ENCODE measurements at regions not wholly inside any gene's neighbourhood (a gene's known extent, or its start where the extent isn't known, plus 50 kb on each side); places are given as distances from the start of the nearest gene placed in this dataset.
A peak's percentile ranks its signal among the peaks of the same experiment; 100 is the strongest.

- H3K9me2 ChIP-seq (replicated peaks; ENCODE audit: insufficient read depth, low read length), result no peaks in the 10 kb centered on the region
Measured at GRCh38 chr5:162209005-162209605, 141.5 kb downstream of the GABRG2 start.

GRCh38 chr5:162214551-162214950 is 147.0 kb downstream of the GABRG2 start:
- Histone ChIP-seq H3K27me3 (ENCODE audit: low read length) (no peaks in the 10 kb centered on the region), H3K4me1 (ENCODE audit: low read length) (no peaks in the 10 kb centered on the region), H4K20me1 (ENCODE audit: insufficient read depth, low read depth, low read length) (no peaks in the 10 kb centered on the region), H3K4me3 (ENCODE audit: low read length) (no peak overlapping the region), H3K4me2 (ENCODE audit: low read depth, low read length, poor library complexity, severe bottlenecking) (no peak overlapping the region), H3K9me2 (replicated peaks; ENCODE audit: insufficient read depth, low read length) (no peaks in the 10 kb centered on the region), H3K79me2 (ENCODE audit: low read length) (no peaks in the 10 kb centered on the region), H3K9me3 (ENCODE audit: low read length) (peaks cover 5% of the 10 kb centered on the region; the same call in 1 of the 2 replicates), H2AFZ (ENCODE audit: low read length) (no peak overlapping the region), H3K36me3 (ENCODE audit: insufficient read depth, low read length) (no peaks in the 10 kb centered on the region), H3K9ac (ENCODE audit: low read length) (no peak overlapping the region), H3K27ac (ENCODE audit: low read length) (no peak overlapping the region)
- DNase-seq, result no peak

More at GRCh38 chr5:162209005-162209605, 141.5 kb downstream of the GABRG2 start:
- Histone ChIP-seq H3K4me3 (ENCODE audit: low read length) (no peak overlapping the region), H3K27me3 (ENCODE audit: low read length) (no peaks in the 10 kb centered on the region), H3K36me3 (ENCODE audit: insufficient read depth, low read length) (no peaks in the 10 kb centered on the region), H4K20me1 (ENCODE audit: insufficient read depth, low read depth, low read length) (no peaks in the 10 kb centered on the region), H3K9ac (ENCODE audit: low read length) (no peak overlapping the region), H3K27ac (ENCODE audit: low read length) (no peak overlapping the region), H3K9me3 (ENCODE audit: low read length) (no peaks in the 10 kb centered on the region; the same call in 1 of the 2 replicates), H3K4me2 (ENCODE audit: low read depth, low read length, poor library complexity, severe bottlenecking) (no peak overlapping the region), H2AFZ (ENCODE audit: low read length) (no peak overlapping the region), H3K4me1 (ENCODE audit: low read length) (no peaks in the 10 kb centered on the region), H3K79me2 (ENCODE audit: low read length) (no peaks in the 10 kb centered on the region)
- peak; percentile 78 for DNase-seq

GRCh38 chr5:162217037-162217436 is 149.5 kb downstream of the GABRG2 start:
- no peak overlapping the region for H3K4me3 ChIP-seq (ENCODE audit: low read length)
- no peaks in the 10 kb centered on the region for H4K20me1 ChIP-seq (ENCODE audit: insufficient read depth, low read depth, low read length)
- H3K4me2 ChIP-seq (ENCODE audit: low read depth, low read length, poor library complexity, severe bottlenecking), result no peak overlapping the region
- no peaks in the 10 kb centered on the region for H3K36me3 ChIP-seq (ENCODE audit: insufficient read depth, low read length)
- H3K27ac ChIP-seq (ENCODE audit: low read length), result no peak overlapping the region
- no peak for DNase-seq
- no peak overlapping the region for H3K9ac ChIP-seq (ENCODE audit: low read length)
- no peak overlapping the region for H2AFZ ChIP-seq (ENCODE audit: low read length)
- no peaks in the 10 kb centered on the region for H3K27me3 ChIP-seq (ENCODE audit: low read length)
- no peaks in the 10 kb centered on the region for H3K9me2 ChIP-seq (replicated peaks; ENCODE audit: insufficient read depth, low read length)
- no peaks in the 10 kb centered on the region for H3K4me1 ChIP-seq (ENCODE audit: low read length)
- no peaks in the 10 kb centered on the region for H3K79me2 ChIP-seq (ENCODE audit: low read length)
- peaks cover 10% of the 10 kb centered on the region for H3K9me3 ChIP-seq (ENCODE audit: low read length)

GRCh38 chr5:162221910-162222309 is 154.3 kb downstream of the GABRG2 start:
- Histone ChIP-seq H3K4me3 (ENCODE audit: low read length) (no peak overlapping the region), H3K27me3 (ENCODE audit: low read length) (no peaks in the 10 kb centered on the region), H3K36me3 (ENCODE audit: insufficient read depth, low read length) (no peaks in the 10 kb centered on the region), H4K20me1 (ENCODE audit: insufficient read depth, low read depth, low read length) (no peaks in the 10 kb centered on the region), H3K79me2 (ENCODE audit: low read length) (no peaks in the 10 kb centered on the region), H2AFZ (ENCODE audit: low read length) (no peak overlapping the region), H3K27ac (ENCODE audit: low read length) (no peak overlapping the region), H3K4me1 (ENCODE audit: low read length) (no peaks in the 10 kb centered on the region), H3K4me2 (ENCODE audit: low read depth, low read length, poor library complexity, severe bottlenecking) (no peak overlapping the region), H3K9me2 (replicated peaks; ENCODE audit: insufficient read depth, low read length) (no peaks in the 10 kb centered on the region), H3K9me3 (ENCODE audit: low read length) (peaks cover 13% of the 10 kb centered on the region), H3K9ac (ENCODE audit: low read length) (no peak overlapping the region)
- DNase-seq, result no peak

- no peak for DNase-seq
- no peaks in the 10 kb centered on the region for H3K27me3 ChIP-seq (ENCODE audit: low read length)
- H3K4me3 ChIP-seq (ENCODE audit: low read length), result no peak overlapping the region
- no peak overlapping the region for H3K27ac ChIP-seq (ENCODE audit: low read length)
- H3K9me2 ChIP-seq (replicated peaks; ENCODE audit: insufficient read depth, low read length), result no peaks in the 10 kb centered on the region
- no peaks in the 10 kb centered on the region for H3K4me1 ChIP-seq (ENCODE audit: low read length)
- H2AFZ ChIP-seq (ENCODE audit: low read length), result no peak overlapping the region
- no peaks in the 10 kb centered on the region for H3K36me3 ChIP-seq (ENCODE audit: insufficient read depth, low read length)
- peaks cover 8% of the 10 kb centered on the region for H3K9me3 ChIP-seq (ENCODE audit: low read length)
- no peaks in the 10 kb centered on the region for H3K79me2 ChIP-seq (ENCODE audit: low read length)
- H3K9ac ChIP-seq (ENCODE audit: low read length), result no peak overlapping the region
- H3K4me2 ChIP-seq (ENCODE audit: low read depth, low read length, poor library complexity, severe bottlenecking), result no peak overlapping the region
- H4K20me1 ChIP-seq (ENCODE audit: insufficient read depth, low read depth, low read length), result no peaks in the 10 kb centered on the region
Measured at GRCh38 chr5:162227075-162227474, 159.5 kb downstream of the GABRG2 start.

- no peaks in the 10 kb centered on the region for H3K4me1 ChIP-seq (ENCODE audit: low read length)
- H3K36me3 ChIP-seq (ENCODE audit: insufficient read depth, low read length), result no peaks in the 10 kb centered on the region
- H3K27me3 ChIP-seq (ENCODE audit: low read length), result no peaks in the 10 kb centered on the region
- H4K20me1 ChIP-seq (ENCODE audit: insufficient read depth, low read depth, low read length), result no peaks in the 10 kb centered on the region
- H3K9me3 ChIP-seq (ENCODE audit: low read length), result peaks cover 10% of the 10 kb centered on the region
- no peak for DNase-seq
- H3K9me2 ChIP-seq (replicated peaks; ENCODE audit: insufficient read depth, low read length), result no peaks in the 10 kb centered on the region
- no peak overlapping the region for H3K4me2 ChIP-seq (ENCODE audit: low read depth, low read length, poor library complexity, severe bottlenecking)
- no peak overlapping the region for H2AFZ ChIP-seq (ENCODE audit: low read length)
- H3K9ac ChIP-seq (ENCODE audit: low read length), result no peak overlapping the region
- H3K4me3 ChIP-seq (ENCODE audit: low read length), result no peak overlapping the region
- H3K79me2 ChIP-seq (ENCODE audit: low read length), result no peaks in the 10 kb centered on the region
- H3K27ac ChIP-seq (ENCODE audit: low read length), result no peak overlapping the region
Measured at GRCh38 chr5:162230348-162230747, 162.8 kb downstream of the GABRG2 start.

GRCh38 chr5:162231522-162231921 is 163.9 kb downstream of the GABRG2 start:
- H3K4me1 ChIP-seq (ENCODE audit: low read length), result no peaks in the 10 kb centered on the region

GRCh38 chr5:162240734-162241133 is 173.2 kb downstream of the GABRG2 start:
- H2AFZ ChIP-seq (ENCODE audit: low read length), result no peak overlapping the region

More at GRCh38 chr5:162231522-162231921, 163.9 kb downstream of the GABRG2 start:
- no peaks in the 10 kb centered on the region for H4K20me1 ChIP-seq (ENCODE audit: insufficient read depth, low read depth, low read length)
- no peak overlapping the region for H3K9ac ChIP-seq (ENCODE audit: low read length)
- DNase-seq, result no peak
- H3K4me2 ChIP-seq (ENCODE audit: low read depth, low read length, poor library complexity, severe bottlenecking), result no peak overlapping the region
- no peaks in the 10 kb centered on the region for H3K9me2 ChIP-seq (replicated peaks; ENCODE audit: insufficient read depth, low read length)
- H3K27me3 ChIP-seq (ENCODE audit: low read length), result no peaks in the 10 kb centered on the region
- H3K79me2 ChIP-seq (ENCODE audit: low read length), result no peaks in the 10 kb centered on the region
- H3K4me3 ChIP-seq (ENCODE audit: low read length), result no peak overlapping the region
- H3K27ac ChIP-seq (ENCODE audit: low read length), result no peak overlapping the region
- H2AFZ ChIP-seq (ENCODE audit: low read length), result no peak overlapping the region
- peaks cover 12% of the 10 kb centered on the region for H3K9me3 ChIP-seq (ENCODE audit: low read length)
- H3K36me3 ChIP-seq (ENCODE audit: insufficient read depth, low read length), result no peaks in the 10 kb centered on the region

More at GRCh38 chr5:162240734-162241133, 173.2 kb downstream of the GABRG2 start:
- DNase-seq, result no peak
- H3K4me2 ChIP-seq (ENCODE audit: low read depth, low read length, poor library complexity, severe bottlenecking), result no peak overlapping the region
- no peaks in the 10 kb centered on the region for H3K27me3 ChIP-seq (ENCODE audit: low read length)
- no peaks in the 10 kb centered on the region for H3K36me3 ChIP-seq (ENCODE audit: insufficient read depth, low read length)
- no peak overlapping the region for H3K27ac ChIP-seq (ENCODE audit: low read length)
- H3K9me3 ChIP-seq (ENCODE audit: low read length), result peaks cover 10% of the 10 kb centered on the region; the same call in 1 of the 2 replicates
- H3K4me3 ChIP-seq (ENCODE audit: low read length), result no peak overlapping the region
- H4K20me1 ChIP-seq (ENCODE audit: insufficient read depth, low read depth, low read length), result no peaks in the 10 kb centered on the region
- no peaks in the 10 kb centered on the region for H3K79me2 ChIP-seq (ENCODE audit: low read length)
- H3K9me2 ChIP-seq (replicated peaks; ENCODE audit: insufficient read depth, low read length), result no peaks in the 10 kb centered on the region
- H3K9ac ChIP-seq (ENCODE audit: low read length), result no peak overlapping the region
- H3K4me1 ChIP-seq (ENCODE audit: low read length), result no peaks in the 10 kb centered on the region

All from Karpas-422 (cell line).